Suprapubic skin (tissue), 4 donors: ENCODE measurements at regions not wholly inside any gene's neighbourhood (a gene's known extent, or its start where the extent isn't known, plus 50 kb on each side); places are given as distances from the start of the nearest gene placed in this dataset.

Experiments
- EP300 ChIP-seq: sonication (generic); formaldehyde crosslinking; IDR thresholded peaks from one replicate; pipeline ENCODE4 v1.6.1; 2017; ENCODE audit warnings: antibody characterized with exemption
- POLR2A ChIP-seq, 2 donors: fragments of 450-650 bp; IDR thresholded peaks; one replicate each; pipeline ENCODE4 v1.6.1; 2017; ENCODE audit warnings: antibody characterized with exemption in 2 of 2, mild to moderate bottlenecking in 2 of 2, moderate library complexity in 2 of 2
- POLR2AphosphoS5 ChIP-seq, 3 donors: sonication (generic); formaldehyde crosslinking; IDR thresholded peaks; one replicate each; pipeline ENCODE4 v1.6.1; 2017; ENCODE audit warnings: antibody characterized with exemption in 3 of 3
- TF ChIP-seq, protein P1 (sequence below), 2 donors: fragments of 200-600 bp in 1 of 2; fragments of 450-650 bp in 1 of 2; sonication (generic) in 1 of 2; IDR thresholded peaks; one replicate each; pipeline ENCODE4 v1.5.1; 2016 to 2019; ENCODE audit warnings: antibody characterized with exemption in 2 of 2, mild to moderate bottlenecking in 1 of 2, moderate library complexity in 1 of 2

GRCh38 chr16:27721531-27722181 lies 171.7 kb downstream of the KATNIP start:
- no peak for TF ChIP-seq POLR2A (IDR thresholded peaks at IDR 0.05)
- TF ChIP-seq, protein P1, sequence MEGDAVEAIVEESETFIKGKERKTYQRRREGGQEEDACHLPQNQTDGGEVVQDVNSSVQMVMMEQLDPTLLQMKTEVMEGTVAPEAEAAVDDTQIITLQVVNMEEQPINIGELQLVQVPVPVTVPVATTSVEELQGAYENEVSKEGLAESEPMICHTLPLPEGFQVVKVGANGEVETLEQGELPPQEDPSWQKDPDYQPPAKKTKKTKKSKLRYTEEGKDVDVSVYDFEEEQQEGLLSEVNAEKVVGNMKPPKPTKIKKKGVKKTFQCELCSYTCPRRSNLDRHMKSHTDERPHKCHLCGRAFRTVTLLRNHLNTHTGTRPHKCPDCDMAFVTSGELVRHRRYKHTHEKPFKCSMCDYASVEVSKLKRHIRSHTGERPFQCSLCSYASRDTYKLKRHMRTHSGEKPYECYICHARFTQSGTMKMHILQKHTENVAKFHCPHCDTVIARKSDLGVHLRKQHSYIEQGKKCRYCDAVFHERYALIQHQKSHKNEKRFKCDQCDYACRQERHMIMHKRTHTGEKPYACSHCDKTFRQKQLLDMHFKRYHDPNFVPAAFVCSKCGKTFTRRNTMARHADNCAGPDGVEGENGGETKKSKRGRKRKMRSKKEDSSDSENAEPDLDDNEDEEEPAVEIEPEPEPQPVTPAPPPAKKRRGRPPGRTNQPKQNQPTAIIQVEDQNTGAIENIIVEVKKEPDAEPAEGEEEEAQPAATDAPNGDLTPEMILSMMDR (IDR thresholded peaks at IDR 0.05), result no peak
- peak in 1 of 3 donors; percentile 73 for TF ChIP-seq POLR2AphosphoS5 (IDR thresholded peaks at IDR 0.05)
- TF ChIP-seq EP300, result no peak
